Effector memory CD8-positive, alpha-beta T cell (primary cell): ENCODE measurements at regions not wholly inside any gene's neighbourhood (a gene's known extent, or its start where the extent isn't known, plus 50 kb on each side); places are given as distances from the start of the nearest gene placed in this dataset.

Experiments
- ATAC-seq: fragments of 150-1000 bp; cut with Tn5 transposase; replicated peaks from 2 replicates; pipeline ENCODE4 v1.10.0; 2021; ENCODE audit warnings: mild to moderate bottlenecking, moderate library complexity
- DNase-seq, 3 experiments: peaks; one replicate each; pipeline ENCODE4 v3.0.0; 2021
- H3K27ac Mint-ChIP-seq, 2 donors: one replicate each; pipeline ENCODE4 v1.8.0; 2022; ENCODE audit warnings: mild to moderate bottlenecking in 2 of 2, mixed read lengths in 2 of 2, moderate library complexity in 2 of 2
- H3K27me3 Mint-ChIP-seq, 2 donors: one replicate each; pipeline ENCODE4 v1.8.0; 2022; ENCODE audit warnings: mixed read lengths in 2 of 2
- H3K36me3 Mint-ChIP-seq: one replicate; pipeline ENCODE4 v1.8.0; 2022; ENCODE audit warnings: mild to moderate bottlenecking, moderate library complexity, mixed read lengths; ENCODE audit not compliant: insufficient read depth
- H3K4me1 Mint-ChIP-seq, 2 donors: one replicate each; pipeline ENCODE4 v1.8.0; 2022; ENCODE audit warnings: low read depth in 2 of 2, mixed read lengths in 2 of 2
- H3K4me3 Mint-ChIP-seq, 2 donors: one replicate each; pipeline ENCODE4 v1.8.0; 2022; ENCODE audit warnings: mild to moderate bottlenecking in 2 of 2, mixed read lengths in 2 of 2, moderate library complexity in 2 of 2
- H3K9me3 Mint-ChIP-seq, 2 donors: one replicate each; pipeline ENCODE4 v1.8.0; 2022; ENCODE audit warnings: mixed read lengths in 2 of 2

- no peak overlapping the region for H3K4me3 Mint-ChIP-seq
- DNase-seq (no peak), ATAC-seq (no peak)
- H3K9me3 Mint-ChIP-seq, result no peaks in the 10 kb centered on the region
- peaks cover 39 to 76% of the 10 kb centered on the region in 2 donors for H3K27me3 Mint-ChIP-seq
- no peaks in the 10 kb centered on the region for H3K36me3 Mint-ChIP-seq
- H3K27ac Mint-ChIP-seq, result no peak overlapping the region
- H3K4me1 Mint-ChIP-seq, result no peaks in the 10 kb centered on the region
These were observed 140.1 kb downstream of the DHRS2 start for GRCh38 chr14:23776296-23776695.

GRCh38 chr14:23785208-23785607, 149.0 kb downstream of the DHRS2 start:
- DNase-seq (no peak), ATAC-seq (no peak)
- Mint-ChIP-seq H3K4me3 (no peak overlapping the region), H3K4me1 (no peaks in the 10 kb centered on the region), H3K9me3 (peaks cover 0 to 1% of the 10 kb centered on the region in 2 donors), H3K27me3 (peaks cover 67 to 75% of the 10 kb centered on the region in 2 donors), H3K36me3 (no peaks in the 10 kb centered on the region), H3K27ac (no peak overlapping the region)

- peaks cover 58 to 73% of the 10 kb centered on the region in 2 donors for H3K27me3 Mint-ChIP-seq
These were observed 151.3 kb downstream of the DHRS2 start for GRCh38 chr14:23787436-23787835.

GRCh38 chr14:23789696-23790095, 153.5 kb downstream of the DHRS2 start:
- no peaks in the 10 kb centered on the region for H3K36me3 Mint-ChIP-seq
- no peaks in the 10 kb centered on the region for H3K9me3 Mint-ChIP-seq
- DNase-seq (no peak), ATAC-seq (no peak)
- H3K27ac Mint-ChIP-seq, result no peak overlapping the region
- H3K4me1 Mint-ChIP-seq, result no peaks in the 10 kb centered on the region
- H3K27me3 Mint-ChIP-seq, result peaks cover 51 to 86% of the 10 kb centered on the region in 2 donors
- no peak overlapping the region for H3K4me3 Mint-ChIP-seq

More at GRCh38 chr14:23787436-23787835, 151.3 kb downstream of the DHRS2 start:
- no peak overlapping the region for H3K27ac Mint-ChIP-seq
- no peak for ATAC-seq
- no peaks in the 10 kb centered on the region for H3K36me3 Mint-ChIP-seq
- H3K4me1 Mint-ChIP-seq, result no peaks in the 10 kb centered on the region
- no peak for DNase-seq
- no peak overlapping the region for H3K4me3 Mint-ChIP-seq
- H3K9me3 Mint-ChIP-seq, result no peaks in the 10 kb centered on the region

- Mint-ChIP-seq H3K4me1 (no peaks in the 10 kb centered on the region), H3K36me3 (no peaks in the 10 kb centered on the region), H3K9me3 (no peaks in the 10 kb centered on the region), H3K4me3 (no peak overlapping the region), H3K27ac (no peak overlapping the region), H3K27me3 (peaks cover 46 to 57% of the 10 kb centered on the region in 2 donors)
- ATAC-seq, result no peak
- DNase-seq, result no peak
These were observed 157.4 kb downstream of the DHRS2 start for GRCh38 chr14:23793532-23793931.

GRCh38 chr14:23800811-23801210, 152.8 kb upstream of the DHRS4 start:
- no peak for DNase-seq
- peaks cover 34 to 40% of the 10 kb centered on the region in 2 donors for H3K27me3 Mint-ChIP-seq
- H3K4me3 Mint-ChIP-seq, result no peak overlapping the region
- no peak for ATAC-seq
- no peaks in the 10 kb centered on the region for H3K36me3 Mint-ChIP-seq
- H3K9me3 Mint-ChIP-seq, result peaks cover 0 to 7% of the 10 kb centered on the region in 2 donors
- H3K27ac Mint-ChIP-seq, result no peak overlapping the region
- peaks cover 0 to 4% of the 10 kb centered on the region in 2 donors for H3K4me1 Mint-ChIP-seq

GRCh38 chr14:23801766-23802165, 151.8 kb upstream of the DHRS4 start:
- no peak overlapping the region for H3K27ac Mint-ChIP-seq
- H3K27me3 Mint-ChIP-seq, result peaks cover 34 to 41% of the 10 kb centered on the region in 2 donors
- peaks cover 0 to 7% of the 10 kb centered on the region in 2 donors for H3K9me3 Mint-ChIP-seq
- H3K36me3 Mint-ChIP-seq, result no peaks in the 10 kb centered on the region
- DNase-seq (no peak), ATAC-seq (no peak)
- H3K4me3 Mint-ChIP-seq, result no peak overlapping the region
- H3K4me1 Mint-ChIP-seq, result peaks cover 0 to 4% of the 10 kb centered on the region in 2 donors

- peaks cover 0 to 7% of the 10 kb centered on the region in 2 donors for H3K9me3 Mint-ChIP-seq
- H3K27ac Mint-ChIP-seq, result no peak overlapping the region
- DNase-seq (no peak), ATAC-seq (no peak)
- H3K27me3 Mint-ChIP-seq, result peaks cover 17 to 38% of the 10 kb centered on the region in 2 donors
- no peaks in the 10 kb centered on the region for H3K36me3 Mint-ChIP-seq
- H3K4me3 Mint-ChIP-seq, result no peak overlapping the region
- peaks cover 0 to 4% of the 10 kb centered on the region in 2 donors for H3K4me1 Mint-ChIP-seq
These were observed 148.8 kb upstream of the DHRS4 start for GRCh38 chr14:23804817-23805216.

GRCh38 chr14:23805761-23806160, 147.8 kb upstream of the DHRS4 start:
- no peaks in the 10 kb centered on the region for H3K36me3 Mint-ChIP-seq
- DNase-seq (no peak), ATAC-seq (no peak)
- peaks cover 0 to 4% of the 10 kb centered on the region in 2 donors for H3K4me1 Mint-ChIP-seq
- H3K27ac Mint-ChIP-seq, result no peak overlapping the region
- peaks cover 0 to 7% of the 10 kb centered on the region in 2 donors for H3K9me3 Mint-ChIP-seq
- H3K27me3 Mint-ChIP-seq, result peaks cover 13 to 29% of the 10 kb centered on the region in 2 donors
- H3K4me3 Mint-ChIP-seq, result no peak overlapping the region

- Mint-ChIP-seq H3K36me3 (no peaks in the 10 kb centered on the region), H3K9me3 (no peaks in the 10 kb centered on the region), H3K27ac (no peak overlapping the region), H3K4me3 (no peak overlapping the region), H3K4me1 (no peaks in the 10 kb centered on the region), H3K27me3 (peaks cover 10 to 16% of the 10 kb centered on the region in 2 donors)
- DNase-seq, result no peak
- ATAC-seq, result no peak
These were observed 138.9 kb upstream of the DHRS4 start for GRCh38 chr14:23814527-23815256.

GRCh38 chr14:23816371-23816770, 137.2 kb upstream of the DHRS4 start:
- Mint-ChIP-seq H3K27ac (no peak overlapping the region), H3K27me3 (peaks cover 10 to 16% of the 10 kb centered on the region in 2 donors), H3K4me3 (no peak overlapping the region), H3K4me1 (no peaks in the 10 kb centered on the region), H3K9me3 (no peaks in the 10 kb centered on the region), H3K36me3 (no peaks in the 10 kb centered on the region)
- no peak for ATAC-seq
- no peak for DNase-seq

GRCh38 chr14:23817164-23817767, 136.3 kb upstream of the DHRS4 start:
- no peak for ATAC-seq
- Mint-ChIP-seq H3K27me3 (peaks cover 14 to 20% of the 10 kb centered on the region in 2 donors), H3K4me1 (no peaks in the 10 kb centered on the region), H3K27ac (no peak overlapping the region), H3K36me3 (no peaks in the 10 kb centered on the region), H3K9me3 (no peaks in the 10 kb centered on the region), H3K4me3 (no peak overlapping the region)
- DNase-seq, result no peak

GRCh38 chr14:23827100-23827892, 126.3 kb upstream of the DHRS4 start:
- H3K27me3 Mint-ChIP-seq, result peaks cover 34 to 58% of the 10 kb centered on the region in 2 donors
- H3K27ac Mint-ChIP-seq, result no peak overlapping the region
- no peaks in the 10 kb centered on the region for H3K9me3 Mint-ChIP-seq
- ATAC-seq (no peak), DNase-seq (no peak)
- H3K4me1 Mint-ChIP-seq, result peaks cover 0 to 2% of the 10 kb centered on the region in 2 donors
- no peaks in the 10 kb centered on the region for H3K36me3 Mint-ChIP-seq
- H3K4me3 Mint-ChIP-seq, result no peak overlapping the region
